Suprapubic skin (tissue), 4 donors: ENCODE measurements at regions not wholly inside any gene's neighbourhood (a gene's known extent, or its start where the extent isn't known, plus 50 kb on each side); places are given as distances from the start of the nearest gene placed in this dataset.

Source experiments
- DNase-seq, 2 donors: peaks; one replicate each; pipeline ENCODE4 v3.0.0-alpha.2; 2019; ENCODE audit warnings: low spot score in 2 of 2
- H3K27ac ChIP-seq: fragments of 200-600 bp; sonication (generic); one replicate; pipeline ENCODE4 v1.5.1; 2019
- H3K27me3 ChIP-seq: fragments of 200-600 bp; sonication (generic); one replicate; pipeline ENCODE4 v1.5.1; 2019
- H3K36me3 ChIP-seq: fragments of 200-600 bp; sonication (generic); one replicate; pipeline ENCODE4 v1.5.1; 2019
- H3K4me1 ChIP-seq: fragments of 200-600 bp; sonication (generic); one replicate; pipeline ENCODE4 v1.5.1; 2019
- H3K4me3 ChIP-seq: fragments of 200-600 bp; sonication (generic); one replicate; pipeline ENCODE4 v1.5.1; 2019; ENCODE audit warnings: mild to moderate bottlenecking
- H3K9me3 ChIP-seq: fragments of 200-600 bp; sonication (generic); one replicate; pipeline ENCODE4 v1.5.1; 2019
- CTCF ChIP-seq, 2 donors: fragments of 200-600 bp in 1 of 2; fragments of 450-650 bp in 1 of 2; sonication (generic) in 1 of 2; IDR thresholded peaks; one replicate each; pipeline ENCODE4 v1.5.1; 2016 to 2019; ENCODE audit warnings: antibody characterized with exemption in 2 of 2, mild to moderate bottlenecking in 1 of 2, moderate library complexity in 1 of 2
- EP300 ChIP-seq: sonication (generic); formaldehyde crosslinking; IDR thresholded peaks from one replicate; pipeline ENCODE4 v1.6.1; 2017; ENCODE audit warnings: antibody characterized with exemption
- POLR2A ChIP-seq, 2 donors: fragments of 450-650 bp; IDR thresholded peaks; one replicate each; pipeline ENCODE4 v1.6.1; 2017; ENCODE audit warnings: antibody characterized with exemption in 2 of 2, mild to moderate bottlenecking in 2 of 2, moderate library complexity in 2 of 2
- POLR2AphosphoS5 ChIP-seq, 3 donors: sonication (generic); formaldehyde crosslinking; IDR thresholded peaks; one replicate each; pipeline ENCODE4 v1.6.1; 2017; ENCODE audit warnings: antibody characterized with exemption in 3 of 3
- WGBS: methylation state at CpG from one replicate; pipeline ENCODE4 v1.1.5; 2018; 5-methylcytosine and 5-hydroxymethylcytosine counted together

- H3K4me1 ChIP-seq: no peaks in the 10 kb centered on the region
- DNase-seq: no peak
- peaks cover 54% of the 10 kb centered on the region for H3K27me3 ChIP-seq
Measured at GRCh38 chr1:2913091-2913490, 108.2 kb upstream of the ACTRT2 start.

GRCh38 chr1:2914702-2915101 lies 106.6 kb upstream of the ACTRT2 start:
- H3K36me3 ChIP-seq: no peaks in the 10 kb centered on the region
- peaks cover 56% of the 10 kb centered on the region for H3K27me3 ChIP-seq
- no peaks in the 10 kb centered on the region for H3K9me3 ChIP-seq
- H3K27ac ChIP-seq: no peak overlapping the region
- no peak overlapping the region for H3K4me3 ChIP-seq
- H3K4me1 ChIP-seq: no peaks in the 10 kb centered on the region
- no peak for DNase-seq
- TF ChIP-seq EP300 (no peak), CTCF (IDR thresholded peaks at IDR 0.05) (no peak), POLR2A (IDR thresholded peaks at IDR 0.05) (no peak), POLR2AphosphoS5 (IDR thresholded peaks at IDR 0.05) (no peak)
- no CpG with 5 or more reads among the region's 6 CpGs for WGBS

More at GRCh38 chr1:2913091-2913490, 108.2 kb upstream of the ACTRT2 start:
- Histone ChIP-seq H3K36me3 (no peaks in the 10 kb centered on the region), H3K27ac (no peak overlapping the region), H3K9me3 (no peaks in the 10 kb centered on the region), H3K4me3 (no peak overlapping the region)
- WGBS: 83% methylated on average over 6 of the region's 15 CpGs
- no peak for TF ChIP-seq CTCF (IDR thresholded peaks at IDR 0.05)
- TF ChIP-seq POLR2A (IDR thresholded peaks at IDR 0.05): no peak
- no peak for TF ChIP-seq POLR2AphosphoS5 (IDR thresholded peaks at IDR 0.05)
- no peak for TF ChIP-seq EP300

GRCh38 chr1:2916153-2916552 lies 105.1 kb upstream of the ACTRT2 start:
- WGBS: no CpG with 5 or more reads among the region's 3 CpGs
- Histone ChIP-seq H3K27me3 (peaks cover 57% of the 10 kb centered on the region), H3K4me3 (no peak overlapping the region), H3K36me3 (no peaks in the 10 kb centered on the region), H3K4me1 (no peaks in the 10 kb centered on the region), H3K9me3 (no peaks in the 10 kb centered on the region), H3K27ac (no peak overlapping the region)
- no peak for DNase-seq
- TF ChIP-seq EP300: no peak
- no peak for TF ChIP-seq POLR2AphosphoS5 (IDR thresholded peaks at IDR 0.05)
- TF ChIP-seq POLR2A (IDR thresholded peaks at IDR 0.05): no peak

GRCh38 chr1:2916706-2917105 lies 104.6 kb upstream of the ACTRT2 start:
- no peaks in the 10 kb centered on the region for H3K4me1 ChIP-seq
- no peak overlapping the region for H3K27ac ChIP-seq
- peaks cover 57% of the 10 kb centered on the region for H3K27me3 ChIP-seq
- WGBS: 69% methylated on average over 9 of the region's 19 CpGs
- no peaks in the 10 kb centered on the region for H3K36me3 ChIP-seq
- no peak for DNase-seq
- H3K4me3 ChIP-seq: no peak overlapping the region
- no peak for TF ChIP-seq POLR2AphosphoS5 (IDR thresholded peaks at IDR 0.05)
- TF ChIP-seq EP300: no peak
- no peak for TF ChIP-seq CTCF (IDR thresholded peaks at IDR 0.05)
- TF ChIP-seq POLR2A (IDR thresholded peaks at IDR 0.05): no peak
- no peaks in the 10 kb centered on the region for H3K9me3 ChIP-seq

- no peak for DNase-seq
- 81% methylated on average over 17 of the region's 17 CpGs for WGBS
- Histone ChIP-seq H3K4me1 (no peaks in the 10 kb centered on the region), H3K36me3 (no peaks in the 10 kb centered on the region), H3K27ac (no peak overlapping the region), H3K27me3 (peaks cover 58% of the 10 kb centered on the region), H3K9me3 (no peaks in the 10 kb centered on the region), H3K4me3 (no peak overlapping the region)
- TF ChIP-seq POLR2AphosphoS5 (IDR thresholded peaks at IDR 0.05) (no peak), CTCF (IDR thresholded peaks at IDR 0.05) (no peak), POLR2A (IDR thresholded peaks at IDR 0.05) (no peak), EP300 (no peak)
Measured at GRCh38 chr1:2917284-2917683, 104.0 kb upstream of the ACTRT2 start.

- Histone ChIP-seq H3K27ac (no peak overlapping the region), H3K4me1 (no peaks in the 10 kb centered on the region), H3K9me3 (no peaks in the 10 kb centered on the region), H3K4me3 (no peak overlapping the region), H3K27me3 (peaks cover 57% of the 10 kb centered on the region), H3K36me3 (no peaks in the 10 kb centered on the region)
- no peak for DNase-seq
- TF ChIP-seq POLR2A (IDR thresholded peaks at IDR 0.05): no peak
- no peak for TF ChIP-seq CTCF (IDR thresholded peaks at IDR 0.05)
- no peak for TF ChIP-seq EP300
- no peak for TF ChIP-seq POLR2AphosphoS5 (IDR thresholded peaks at IDR 0.05)
- WGBS: 91% methylated on average over 10 of the region's 16 CpGs
Measured at GRCh38 chr1:2918441-2918840, 102.8 kb upstream of the ACTRT2 start.
